ENCODE measurements at regions not wholly inside any gene's neighbourhood (a gene's known extent, or its start where the extent isn't known, plus 50 kb on each side); places are given as distances from the start of the nearest gene placed in this dataset.

DNA sequence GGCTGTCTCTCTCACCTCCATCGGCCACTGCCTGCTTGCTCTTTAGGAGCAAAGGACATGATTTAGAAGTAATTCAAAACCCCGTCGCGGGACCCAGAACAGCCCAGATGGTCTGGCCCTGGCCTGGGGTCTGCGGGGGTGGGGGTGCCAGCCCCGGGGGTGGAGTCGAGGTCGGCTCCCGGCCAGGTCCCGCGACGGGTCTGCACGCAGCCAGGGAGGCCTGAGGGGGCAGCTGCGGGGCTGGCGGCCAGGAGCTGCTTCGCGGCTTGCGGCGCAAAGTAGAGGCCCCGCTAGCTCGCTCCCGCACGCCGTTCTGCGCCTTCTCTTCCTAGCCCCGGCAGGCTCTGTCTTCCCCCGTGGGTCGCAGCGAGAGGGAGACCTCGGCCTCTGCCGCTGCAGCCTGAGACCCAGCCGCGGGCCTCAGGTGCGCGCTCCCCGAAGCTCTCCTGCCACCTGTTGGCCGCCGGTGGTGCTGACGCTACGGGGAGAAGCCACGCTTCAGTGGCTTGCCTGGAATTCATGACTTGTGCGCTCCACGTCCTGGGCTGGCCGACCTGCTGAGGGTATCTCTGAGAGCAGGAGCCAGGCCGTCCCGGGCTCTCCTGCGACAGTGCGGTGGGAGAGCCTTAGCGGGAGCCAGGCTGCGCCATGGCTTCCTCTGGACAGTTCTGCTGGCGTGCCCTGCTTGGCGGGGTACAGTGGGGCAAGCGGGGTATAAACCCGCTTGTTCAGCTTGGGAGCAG lies 157.2 kb upstream of the PITX1 start:
- no peaks in the 10 kb centered on the region for H3K36me3 ChIP-seq (ENCODE audit: insufficient read depth)
- H3K79me2 ChIP-seq (ENCODE audit: insufficient read depth, low read depth) = no peaks in the 10 kb centered on the region
- no peak overlapping the region; the same call in 1 of the 2 replicates for H3K9ac ChIP-seq
- no peak overlapping the region for H3K27ac ChIP-seq
- H3K27me3 ChIP-seq (ENCODE audit: insufficient read depth, low read depth) = no peaks in the 10 kb centered on the region
- no peaks in the 10 kb centered on the region for H4K20me1 ChIP-seq (ENCODE audit: insufficient read depth)
- H3K4me1 ChIP-seq (ENCODE audit: low read depth, poor library complexity, severe bottlenecking) = peaks cover 3% of the 10 kb centered on the region
- peak; percentile 81 for TF ChIP-seq CTCF (conservative IDR thresholded peaks at IDR 0.05; ENCODE audit: low read depth, low read length)
- peak overlapping the region; percentile 57 for H2AFZ ChIP-seq (ENCODE audit: low read depth)
- peak overlapping the region; percentile 65 for H3K4me2 ChIP-seq
- H3K4me3 ChIP-seq (IDR thresholded peaks at IDR 0.05; ENCODE audit: insufficient read depth, low read depth, low read length) = no peak overlapping the region

- no peak for TF ChIP-seq CTCF (conservative IDR thresholded peaks at IDR 0.05; ENCODE audit: low read depth, low read length)
- peak overlapping the region; percentile 57 for H2AFZ ChIP-seq (ENCODE audit: low read depth)
- no peaks in the 10 kb centered on the region for H3K36me3 ChIP-seq (ENCODE audit: insufficient read depth)
- no peak overlapping the region for H3K27ac ChIP-seq
- H3K4me1 ChIP-seq (ENCODE audit: low read depth, poor library complexity, severe bottlenecking) = peaks cover 8% of the 10 kb centered on the region
- H3K4me2 ChIP-seq = peak overlapping the region; percentile 65
- no peaks in the 10 kb centered on the region for H4K20me1 ChIP-seq (ENCODE audit: insufficient read depth)
- no peak overlapping the region; the same call in 1 of the 2 replicates for H3K9ac ChIP-seq
- H3K79me2 ChIP-seq (ENCODE audit: insufficient read depth, low read depth) = no peaks in the 10 kb centered on the region
- H3K4me3 ChIP-seq (IDR thresholded peaks at IDR 0.05; ENCODE audit: insufficient read depth, low read depth, low read length) = no peak overlapping the region
- H3K27me3 ChIP-seq (ENCODE audit: insufficient read depth, low read depth) = no peaks in the 10 kb centered on the region
Observed at GRCh38 chr5:135190416-135191083, 156.5 kb upstream of the PITX1 start.

GRCh38 chr5:135189024-135189423 lies 155.0 kb upstream of the PITX1 start:
- no peak for TF ChIP-seq CTCF (conservative IDR thresholded peaks at IDR 0.05; ENCODE audit: low read depth, low read length)
- no peaks in the 10 kb centered on the region for H3K36me3 ChIP-seq (ENCODE audit: insufficient read depth)
- H3K27ac ChIP-seq = no peak overlapping the region
- H3K27me3 ChIP-seq (ENCODE audit: insufficient read depth, low read depth) = no peaks in the 10 kb centered on the region
- no peak overlapping the region for H3K4me2 ChIP-seq
- H4K20me1 ChIP-seq (ENCODE audit: insufficient read depth) = no peaks in the 10 kb centered on the region
- peaks cover 11% of the 10 kb centered on the region for H3K4me1 ChIP-seq (ENCODE audit: low read depth, poor library complexity, severe bottlenecking)
- no peak overlapping the region for H3K9ac ChIP-seq
- no peak overlapping the region for H2AFZ ChIP-seq (ENCODE audit: low read depth)
- H3K4me3 ChIP-seq (IDR thresholded peaks at IDR 0.05; ENCODE audit: insufficient read depth, low read depth, low read length) = no peak overlapping the region
- no peaks in the 10 kb centered on the region for H3K79me2 ChIP-seq (ENCODE audit: insufficient read depth, low read depth)

DNA sequence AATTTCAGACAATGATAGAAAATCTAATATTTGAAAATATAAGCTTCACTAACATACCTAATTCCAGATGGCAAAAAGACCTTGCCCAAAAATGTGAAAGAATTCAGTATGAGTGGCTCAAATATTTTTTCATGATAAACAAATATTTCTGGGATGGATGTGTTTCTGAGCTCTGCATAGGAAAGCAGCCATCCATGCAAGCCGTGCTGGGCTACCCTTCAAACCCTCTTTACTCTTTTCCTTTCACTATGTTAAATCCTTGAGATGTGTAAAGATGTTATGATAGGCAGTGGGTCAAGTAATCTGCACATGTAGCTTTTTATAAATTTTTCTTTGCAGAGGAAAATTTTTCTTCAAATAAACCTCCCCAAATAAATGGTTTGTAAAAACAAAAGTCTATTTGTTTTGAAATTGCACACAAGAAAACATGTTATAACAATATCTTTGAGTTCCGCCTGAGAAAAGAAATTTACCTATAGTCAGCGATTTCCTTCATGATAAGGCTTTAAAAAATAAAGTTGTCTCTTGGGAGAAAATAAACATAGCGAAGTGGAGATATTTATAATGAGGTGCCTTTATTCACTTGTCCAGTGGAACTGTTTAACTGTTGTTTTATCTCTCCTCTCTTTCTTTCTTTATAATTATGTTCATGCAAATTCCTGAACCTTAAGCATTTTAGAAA lies 154.3 kb upstream of the PITX1 start:
- H3K27me3 ChIP-seq (ENCODE audit: insufficient read depth, low read depth) = no peaks in the 10 kb centered on the region
- H3K9ac ChIP-seq = no peak overlapping the region
- H3K79me2 ChIP-seq (ENCODE audit: insufficient read depth, low read depth) = no peaks in the 10 kb centered on the region
- H3K4me1 ChIP-seq (ENCODE audit: low read depth, poor library complexity, severe bottlenecking) = peaks cover 11% of the 10 kb centered on the region
- no peak overlapping the region for H2AFZ ChIP-seq (ENCODE audit: low read depth)
- no peaks in the 10 kb centered on the region for H3K36me3 ChIP-seq (ENCODE audit: insufficient read depth)
- H3K27ac ChIP-seq = no peak overlapping the region
- H3K4me2 ChIP-seq = no peak overlapping the region
- TF ChIP-seq CTCF (conservative IDR thresholded peaks at IDR 0.05; ENCODE audit: low read depth, low read length) = no peak
- H3K4me3 ChIP-seq (IDR thresholded peaks at IDR 0.05; ENCODE audit: insufficient read depth, low read depth, low read length) = no peak overlapping the region
- H4K20me1 ChIP-seq (ENCODE audit: insufficient read depth) = no peaks in the 10 kb centered on the region
